ENCODE measurements at regions not wholly inside any gene's neighbourhood (a gene's known extent, or its start where the extent isn't known, plus 50 kb on each side); places are given as distances from the start of the nearest gene placed in this dataset.

- Mint-ChIP-seq H3K9me3 (no peaks in the 10 kb centered on the region), H3K27me3 (ENCODE audit: insufficient read depth, low read depth, poor library complexity) (no peaks in the 10 kb centered on the region), H3K4me1 (peaks cover 2% of the 10 kb centered on the region; the same call in 1 of the 3 replicates), H3K36me3 (ENCODE audit: low read depth) (no peaks in the 10 kb centered on the region), H3K27ac (no peak overlapping the region), H3K4me3 (no peak overlapping the region)
- Histone ChIP-seq H3K4me3 (no peak overlapping the region), H3K9me2 (ENCODE audit: insufficient read depth) (no peaks in the 10 kb centered on the region), H4K20me1 (replicated peaks; ENCODE audit: insufficient read depth) (no peaks in the 10 kb centered on the region), H3K36me3 (ENCODE audit: insufficient read depth) (no peaks in the 10 kb centered on the region), H3K27ac (ENCODE audit: low read depth) (no peak overlapping the region), H3F3A (replicated peaks; ENCODE audit: low read depth) (no peaks in the 10 kb centered on the region), H3K79me2 (replicated peaks; ENCODE audit: insufficient read depth) (no peaks in the 10 kb centered on the region), H2AFZ (no peak overlapping the region), H3K4me2 (no peak overlapping the region), H3K27me3 (ENCODE audit: insufficient read depth) (no peaks in the 10 kb centered on the region), H3K4me1 (ENCODE audit: insufficient read depth) (no peaks in the 10 kb centered on the region)
- no peak for DNase-seq (ENCODE audit: low spot score)
- no peak for ATAC-seq
- TF ChIP-seq ZNF331 (CRISPR knock-in tag; IDR thresholded peaks at IDR 0.05; ENCODE audit: low read depth) (no peak), STAT1 (IDR thresholded peaks at IDR 0.05; ENCODE audit: unreplicated experiment) (no peak), POLR2AphosphoS5 (IDR thresholded peaks at IDR 0.05; ENCODE audit: low read depth) (no peak), ZNF462 (CRISPR knock-in tag; IDR thresholded peaks at IDR 0.05) (no peak), EZH2 (IDR thresholded peaks at IDR 0.05; ENCODE audit: low read depth, unreplicated experiment) (no peak), CREB1 (CRISPR knock-in tag; IDR thresholded peaks at IDR 0.05; ENCODE audit: low read depth) (no peak), ZNF114 (CRISPR knock-in tag; IDR thresholded peaks at IDR 0.05) (no peak), REST (IDR thresholded peaks at IDR 0.05; ENCODE audit: unreplicated experiment) (no peak), NANOG (IDR thresholded peaks at IDR 0.05; ENCODE audit: borderline replicate concordance) (no peak), EZH2phosphoT487 (IDR thresholded peaks at IDR 0.05; ENCODE audit: unreplicated experiment) (no peak), JUNB (IDR thresholded peaks at IDR 0.05; ENCODE audit: unreplicated experiment) (no peak)
- TF ChIP-seq, protein P1, sequence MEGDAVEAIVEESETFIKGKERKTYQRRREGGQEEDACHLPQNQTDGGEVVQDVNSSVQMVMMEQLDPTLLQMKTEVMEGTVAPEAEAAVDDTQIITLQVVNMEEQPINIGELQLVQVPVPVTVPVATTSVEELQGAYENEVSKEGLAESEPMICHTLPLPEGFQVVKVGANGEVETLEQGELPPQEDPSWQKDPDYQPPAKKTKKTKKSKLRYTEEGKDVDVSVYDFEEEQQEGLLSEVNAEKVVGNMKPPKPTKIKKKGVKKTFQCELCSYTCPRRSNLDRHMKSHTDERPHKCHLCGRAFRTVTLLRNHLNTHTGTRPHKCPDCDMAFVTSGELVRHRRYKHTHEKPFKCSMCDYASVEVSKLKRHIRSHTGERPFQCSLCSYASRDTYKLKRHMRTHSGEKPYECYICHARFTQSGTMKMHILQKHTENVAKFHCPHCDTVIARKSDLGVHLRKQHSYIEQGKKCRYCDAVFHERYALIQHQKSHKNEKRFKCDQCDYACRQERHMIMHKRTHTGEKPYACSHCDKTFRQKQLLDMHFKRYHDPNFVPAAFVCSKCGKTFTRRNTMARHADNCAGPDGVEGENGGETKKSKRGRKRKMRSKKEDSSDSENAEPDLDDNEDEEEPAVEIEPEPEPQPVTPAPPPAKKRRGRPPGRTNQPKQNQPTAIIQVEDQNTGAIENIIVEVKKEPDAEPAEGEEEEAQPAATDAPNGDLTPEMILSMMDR (conservative IDR thresholded peaks at IDR 0.05; ENCODE audit: low read depth in 2 of 2) = no peak
- TF ChIP-seq, protein P2, sequence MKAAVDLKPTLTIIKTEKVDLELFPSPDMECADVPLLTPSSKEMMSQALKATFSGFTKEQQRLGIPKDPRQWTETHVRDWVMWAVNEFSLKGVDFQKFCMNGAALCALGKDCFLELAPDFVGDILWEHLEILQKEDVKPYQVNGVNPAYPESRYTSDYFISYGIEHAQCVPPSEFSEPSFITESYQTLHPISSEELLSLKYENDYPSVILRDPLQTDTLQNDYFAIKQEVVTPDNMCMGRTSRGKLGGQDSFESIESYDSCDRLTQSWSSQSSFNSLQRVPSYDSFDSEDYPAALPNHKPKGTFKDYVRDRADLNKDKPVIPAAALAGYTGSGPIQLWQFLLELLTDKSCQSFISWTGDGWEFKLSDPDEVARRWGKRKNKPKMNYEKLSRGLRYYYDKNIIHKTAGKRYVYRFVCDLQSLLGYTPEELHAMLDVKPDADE (IDR thresholded peaks at IDR 0.05) = no peak
Measured at GRCh38 chr3:159074756-159075701, 273.2 kb downstream of the MFSD1 start.
